ENCODE measurements at regions not wholly inside any gene's neighbourhood (a gene's known extent, or its start where the extent isn't known, plus 50 kb on each side); places are given as distances from the start of the nearest gene placed in this dataset.

- DNase-seq, result no peak
- Histone ChIP-seq H3K4me3 (ENCODE audit: low read length) (no peak overlapping the region), H3K4me1 (ENCODE audit: control insufficient read depth, insufficient read depth, low read length) (no peaks in the 10 kb centered on the region), H3K36me3 (ENCODE audit: control insufficient read depth, insufficient read depth, low read length) (no peaks in the 10 kb centered on the region), H3K27me3 (ENCODE audit: control insufficient read depth, insufficient read depth, low read length) (no peaks in the 10 kb centered on the region), H3K27ac (ENCODE audit: low read length) (no peak overlapping the region), H3K9me3 (ENCODE audit: control insufficient read depth, low read depth, low read length) (no peaks in the 10 kb centered on the region)
- WGBS (ENCODE audit: insufficient coverage, low lambda C conversion rate), result 35% methylated on average over 2 of the region's 3 CpGs
Observed at GRCh38 chr11:95704865-95705264, 84.7 kb downstream of the FAM76B start.

GRCh38 chr11:95703049-95703448 lies 86.5 kb downstream of the FAM76B start:
- Histone ChIP-seq H3K27me3 (ENCODE audit: control insufficient read depth, insufficient read depth, low read length) (no peaks in the 10 kb centered on the region), H3K36me3 (ENCODE audit: control insufficient read depth, insufficient read depth, low read length) (no peaks in the 10 kb centered on the region), H3K9me3 (ENCODE audit: control insufficient read depth, low read depth, low read length) (no peaks in the 10 kb centered on the region), H3K4me3 (ENCODE audit: low read length) (no peak overlapping the region), H3K4me1 (ENCODE audit: control insufficient read depth, insufficient read depth, low read length) (no peaks in the 10 kb centered on the region), H3K27ac (ENCODE audit: low read length) (no peak overlapping the region)
- DNase-seq, result no peak
- 100% methylated on average over 1 of the region's 3 CpGs for WGBS (ENCODE audit: insufficient coverage, low lambda C conversion rate)

- H3K36me3 ChIP-seq (ENCODE audit: control insufficient read depth, insufficient read depth, low read length), result no peaks in the 10 kb centered on the region
- no peaks in the 10 kb centered on the region for H3K9me3 ChIP-seq (ENCODE audit: control insufficient read depth, low read depth, low read length)
- WGBS (ENCODE audit: insufficient coverage, low lambda C conversion rate), result 40% methylated on average over 1 of the region's 2 CpGs
- no peaks in the 10 kb centered on the region for H3K27me3 ChIP-seq (ENCODE audit: control insufficient read depth, insufficient read depth, low read length)
- no peak overlapping the region for H3K27ac ChIP-seq (ENCODE audit: low read length)
- H3K4me1 ChIP-seq (ENCODE audit: control insufficient read depth, insufficient read depth, low read length), result no peaks in the 10 kb centered on the region
- H3K4me3 ChIP-seq (ENCODE audit: low read length), result no peak overlapping the region
- DNase-seq, result no peak
Observed at GRCh38 chr11:95702526-95702925, 87.1 kb downstream of the FAM76B start.

- Histone ChIP-seq H3K4me1 (ENCODE audit: control insufficient read depth, insufficient read depth, low read length) (no peaks in the 10 kb centered on the region), H3K27me3 (ENCODE audit: control insufficient read depth, insufficient read depth, low read length) (no peaks in the 10 kb centered on the region), H3K27ac (ENCODE audit: low read length) (no peak overlapping the region), H3K4me3 (ENCODE audit: low read length) (no peak overlapping the region), H3K9me3 (ENCODE audit: control insufficient read depth, low read depth, low read length) (no peaks in the 10 kb centered on the region), H3K36me3 (ENCODE audit: control insufficient read depth, insufficient read depth, low read length) (no peaks in the 10 kb centered on the region)
- DNase-seq, result no peak
- WGBS (ENCODE audit: insufficient coverage, low lambda C conversion rate), result 100% methylated on average over 1 of the region's 6 CpGs
Observed at GRCh38 chr11:95700471-95700817, 89.1 kb downstream of the FAM76B start.

GRCh38 chr11:95699631-95700470 lies 89.7 kb downstream of the FAM76B start:
- no peak overlapping the region for H3K4me3 ChIP-seq (ENCODE audit: low read length)
- no peaks in the 10 kb centered on the region for H3K9me3 ChIP-seq (ENCODE audit: control insufficient read depth, low read depth, low read length)
- no peaks in the 10 kb centered on the region for H3K36me3 ChIP-seq (ENCODE audit: control insufficient read depth, insufficient read depth, low read length)
- no peak for DNase-seq
- no peaks in the 10 kb centered on the region for H3K4me1 ChIP-seq (ENCODE audit: control insufficient read depth, insufficient read depth, low read length)
- WGBS (ENCODE audit: insufficient coverage, low lambda C conversion rate), result 83% methylated on average over 1 of the region's 2 CpGs
- H3K27ac ChIP-seq (ENCODE audit: low read length), result no peak overlapping the region
- no peaks in the 10 kb centered on the region for H3K27me3 ChIP-seq (ENCODE audit: control insufficient read depth, insufficient read depth, low read length)

- Histone ChIP-seq H3K4me3 (ENCODE audit: low read length) (no peak overlapping the region), H3K9me3 (ENCODE audit: control insufficient read depth, low read depth, low read length) (no peaks in the 10 kb centered on the region), H3K27ac (ENCODE audit: low read length) (no peak overlapping the region), H3K4me1 (ENCODE audit: control insufficient read depth, insufficient read depth, low read length) (no peaks in the 10 kb centered on the region), H3K27me3 (ENCODE audit: control insufficient read depth, insufficient read depth, low read length) (no peaks in the 10 kb centered on the region), H3K36me3 (ENCODE audit: control insufficient read depth, insufficient read depth, low read length) (no peaks in the 10 kb centered on the region)
- DNase-seq, result no peak
- WGBS (ENCODE audit: insufficient coverage, low lambda C conversion rate), result 94% methylated on average over 2 of the region's 4 CpGs
Observed at GRCh38 chr11:95698676-95699557, 90.7 kb downstream of the FAM76B start.

GRCh38 chr11:95697614-95698408 lies 91.8 kb downstream of the FAM76B start:
- WGBS (ENCODE audit: insufficient coverage, low lambda C conversion rate), result 80% methylated on average over 3 of the region's 10 CpGs
- Histone ChIP-seq H3K4me1 (ENCODE audit: control insufficient read depth, insufficient read depth, low read length) (no peaks in the 10 kb centered on the region), H3K36me3 (ENCODE audit: control insufficient read depth, insufficient read depth, low read length) (no peaks in the 10 kb centered on the region), H3K27ac (ENCODE audit: low read length) (no peak overlapping the region), H3K4me3 (ENCODE audit: low read length) (no peak overlapping the region), H3K27me3 (ENCODE audit: control insufficient read depth, insufficient read depth, low read length) (no peaks in the 10 kb centered on the region), H3K9me3 (ENCODE audit: control insufficient read depth, low read depth, low read length) (no peaks in the 10 kb centered on the region)
- no peak for DNase-seq

GRCh38 chr11:95695181-95695580 lies 94.4 kb downstream of the FAM76B start:
- Histone ChIP-seq H3K36me3 (ENCODE audit: control insufficient read depth, insufficient read depth, low read length) (no peaks in the 10 kb centered on the region), H3K9me3 (ENCODE audit: control insufficient read depth, low read depth, low read length) (no peaks in the 10 kb centered on the region), H3K4me3 (ENCODE audit: low read length) (no peak overlapping the region), H3K4me1 (ENCODE audit: control insufficient read depth, insufficient read depth, low read length) (no peaks in the 10 kb centered on the region), H3K27ac (ENCODE audit: low read length) (no peak overlapping the region), H3K27me3 (ENCODE audit: control insufficient read depth, insufficient read depth, low read length) (no peaks in the 10 kb centered on the region)
- DNase-seq, result no peak

- no peaks in the 10 kb centered on the region for H3K27me3 ChIP-seq (ENCODE audit: control insufficient read depth, insufficient read depth, low read length)
- no peaks in the 10 kb centered on the region for H3K4me1 ChIP-seq (ENCODE audit: control insufficient read depth, insufficient read depth, low read length)
- no peak overlapping the region for H3K27ac ChIP-seq (ENCODE audit: low read length)
- no peaks in the 10 kb centered on the region for H3K9me3 ChIP-seq (ENCODE audit: control insufficient read depth, low read depth, low read length)
- no peak overlapping the region for H3K4me3 ChIP-seq (ENCODE audit: low read length)
- no CpG with 5 or more reads among the region's 1 CpG for WGBS (ENCODE audit: insufficient coverage, low lambda C conversion rate)
- no peak for DNase-seq
- H3K36me3 ChIP-seq (ENCODE audit: control insufficient read depth, insufficient read depth, low read length), result no peaks in the 10 kb centered on the region
Observed at GRCh38 chr11:95693298-95693697, 96.3 kb downstream of the FAM76B start.

GRCh38 chr11:95692526-95693260 lies 96.9 kb downstream of the FAM76B start:
- no CpG with 5 or more reads among the region's 3 CpGs for WGBS (ENCODE audit: insufficient coverage, low lambda C conversion rate)
- DNase-seq, result no peak

More at GRCh38 chr11:95692526-95693260, 96.9 kb downstream of the FAM76B start:
- Histone ChIP-seq H3K4me3 (ENCODE audit: low read length) (no peak overlapping the region), H3K9me3 (ENCODE audit: control insufficient read depth, low read depth, low read length) (no peaks in the 10 kb centered on the region), H3K27me3 (ENCODE audit: control insufficient read depth, insufficient read depth, low read length) (no peaks in the 10 kb centered on the region), H3K36me3 (ENCODE audit: control insufficient read depth, insufficient read depth, low read length) (no peaks in the 10 kb centered on the region), H3K27ac (ENCODE audit: low read length) (no peak overlapping the region), H3K4me1 (ENCODE audit: control insufficient read depth, insufficient read depth, low read length) (no peaks in the 10 kb centered on the region)

All from large intestine (tissue), 3 donors.